IMR-90 (cell line): ENCODE measurements at regions not wholly inside any gene's neighbourhood (a gene's known extent, or its start where the extent isn't known, plus 50 kb on each side); places are given as distances from the start of the nearest gene placed in this dataset.

Experiments used
- ATAC-seq: fragments of 200-7000 bp; cut with Tn5 transposase; 2 replicates; pipeline ENCODE4 v1.9.1; 2020; ENCODE audit warnings: low read depth, mild to moderate bottlenecking, moderate library complexity
- BruUV-seq: library from RNA; stranded (reverse); fragments of 400-500 nt; replicated peaks from 2 replicates; lab custom pipeline; 2021; lab: Mats Ljungman, UMichigan
- CTCF ChIA-PET: fragments of 300-600 bp; formaldehyde crosslinking; extraction: SDS; loops from one replicate; lab custom pipeline; 2021; ENCODE audit warnings: antibody characterized with exemption; lab: Yijun Ruan, JAX
- POLR2A ChIA-PET: fragments of 300-600 bp; sonication (Branson Sonifier 250); formaldehyde crosslinking; loops from one replicate; lab custom pipeline; 2022; ENCODE audit warnings: antibody characterized with exemption; ENCODE audit not compliant: unreplicated experiment; lab: Charles Lee
- DNase-seq: peaks from one replicate; pipeline ENCODE4 v3.0.0; 2013
- H2AFZ ChIP-seq: replicated peaks from 2 replicates; pipeline ENCODE3; 2013; ENCODE audit warnings: low read length, mild to moderate bottlenecking; ENCODE audit not compliant: poor library complexity
- H2AK5ac ChIP-seq: 2 replicates; pipeline ENCODE4 v1.6.1; 2013; ENCODE audit warnings: low read depth, low read length, inconsistent platforms
- H2AK9ac ChIP-seq: replicated peaks from 2 replicates; pipeline ENCODE3; 2013; ENCODE audit warnings: mild to moderate bottlenecking, low read depth, low read length, moderate library complexity; ENCODE audit not compliant: poor library complexity
- H2BK120ac ChIP-seq: 2 replicates; pipeline ENCODE4 v1.6.1; 2013; ENCODE audit warnings: low read depth, low read length, inconsistent platforms
- H2BK15ac ChIP-seq: 3 replicates; pipeline ENCODE4 v1.6.1; 2013; ENCODE audit warnings: low read depth, low read length, inconsistent platforms
- H2BK20ac ChIP-seq: 2 replicates; pipeline ENCODE4 v1.6.1; 2013; ENCODE audit warnings: low read depth, mild to moderate bottlenecking, inconsistent platforms, low read length, moderate library complexity
- H2BK5ac ChIP-seq: 2 replicates; pipeline ENCODE4 v1.6.1; 2013; ENCODE audit warnings: mild to moderate bottlenecking, low read depth, low read length, inconsistent platforms; ENCODE audit not compliant: poor library complexity, severe bottlenecking
- H3K14ac ChIP-seq: replicated peaks from 2 replicates; pipeline ENCODE4 v1.6.1; 2013; ENCODE audit warnings: low read depth, low read length, inconsistent platforms
- H3K18ac ChIP-seq: 2 replicates; pipeline ENCODE4 v1.6.1; 2013; ENCODE audit warnings: low read depth, low read length, control low read depth
- H3K23ac ChIP-seq: 2 replicates; pipeline ENCODE4 v1.6.1; 2013; ENCODE audit warnings: low read depth, low read length, inconsistent platforms
- H3K27ac ChIP-seq: 2 replicates; pipeline ENCODE4 v1.5.1; 2013; ENCODE audit warnings: mild to moderate bottlenecking, control low read depth, low read length; ENCODE audit not compliant: insufficient read depth
- H3K27me3 ChIP-seq: 2 replicates; pipeline ENCODE4 v1.6.1; 2013; ENCODE audit warnings: low read length; ENCODE audit not compliant: control insufficient read depth, insufficient read depth
- H3K36me3 ChIP-seq: 2 replicates; pipeline ENCODE4 v1.6.1; 2013; ENCODE audit warnings: low read length, mixed read lengths; ENCODE audit not compliant: control insufficient read depth, insufficient read depth
- H3K4ac ChIP-seq: 2 replicates; pipeline ENCODE4 v1.6.1; 2013; ENCODE audit warnings: low read depth, low read length, inconsistent platforms
- H3K4me1 ChIP-seq: 2 replicates; pipeline ENCODE4 v1.6.1; 2013; ENCODE audit warnings: low read length, mixed read lengths; ENCODE audit not compliant: control insufficient read depth, insufficient read depth
- H3K4me2 ChIP-seq: 2 replicates; pipeline ENCODE4 v1.6.1; 2013; ENCODE audit warnings: low read depth, mild to moderate bottlenecking, control low read depth, low read length, moderate library complexity
- H3K4me3 ChIP-seq: 2 replicates; pipeline ENCODE4 v1.5.1; 2013; ENCODE audit warnings: low read depth, mild to moderate bottlenecking, control low read depth, low read length, moderate library complexity; ENCODE audit not compliant: insufficient read depth
- H3K56ac ChIP-seq: 2 replicates; pipeline ENCODE4 v1.6.1; 2013; ENCODE audit warnings: low read length, inconsistent platforms; ENCODE audit not compliant: insufficient read depth; ENCODE audit errors: extremely low read depth
- H3K79me1 ChIP-seq, 2 experiments: 2 replicates each; pipeline ENCODE4 v1.6.1; 2013; ENCODE audit warnings: low read length in 2 of 2, inconsistent platforms in 1 of 2, low read depth in 1 of 2
- H3K9ac ChIP-seq: 2 replicates; pipeline ENCODE4 v1.6.1; 2013; ENCODE audit warnings: low read depth, low read length, control low read depth
- H3K9me1 ChIP-seq: 2 replicates; pipeline ENCODE4 v1.6.1; 2013; ENCODE audit warnings: low read length, inconsistent platforms; ENCODE audit not compliant: insufficient read depth
- H3K9me3 ChIP-seq: 2 replicates; pipeline ENCODE4 v1.6.1; 2013; ENCODE audit warnings: low read length; ENCODE audit not compliant: control insufficient read depth, insufficient read depth
- H4K20me1 ChIP-seq: 2 replicates; pipeline ENCODE4 v1.6.1; 2013; ENCODE audit warnings: low read length, inconsistent platforms; ENCODE audit not compliant: insufficient read depth
- H4K5ac ChIP-seq: 2 replicates; pipeline ENCODE4 v1.6.1; 2013; ENCODE audit warnings: mild to moderate bottlenecking, low read depth, low read length, control low read depth
- H4K8ac ChIP-seq, 2 experiments: 2 replicates each; pipeline ENCODE4 v1.6.1; 2013; ENCODE audit warnings: low read depth in 2 of 2, low read length in 2 of 2, control low read depth in 1 of 2, inconsistent platforms in 1 of 2
- H4K91ac ChIP-seq: 2 replicates; pipeline ENCODE4 v1.6.1; 2013; ENCODE audit warnings: low read depth, low read length, inconsistent platforms; ENCODE audit not compliant: insufficient read depth
- BHLHE40 ChIP-seq: fragments of 150-350 bp; IDR thresholded peaks from 2 replicates; pipeline ENCODE4 v1.6.1; 2016; ENCODE audit warnings: mild to moderate bottlenecking, low read depth, low read length
- CEBPB ChIP-seq: IDR thresholded peaks from 2 replicates; pipeline ENCODE4 v1.6.1; 2012; ENCODE audit warnings: low read depth, low read length, improper control_type of control experiment
- CHD1 ChIP-seq: IDR thresholded peaks from 2 replicates; pipeline ENCODE4 v1.6.1; 2012; ENCODE audit warnings: low read depth, low read length, improper control_type of control experiment
- CTCF ChIP-seq: conservative IDR thresholded peaks from 2 replicates; pipeline ENCODE4 v1.5.1; 2012; ENCODE audit warnings: mild to moderate bottlenecking, low read depth, low read length, improper control_type of control experiment
- FOS ChIP-seq: fragments of 150-350 bp; IDR thresholded peaks from 2 replicates; pipeline ENCODE4 v1.6.1; 2016; ENCODE audit warnings: low read depth, low read length
- MAFK ChIP-seq: IDR thresholded peaks from 2 replicates; pipeline ENCODE4 v1.6.1; 2012; ENCODE audit warnings: low read depth, low read length, improper control_type of control experiment
- MAZ ChIP-seq: IDR thresholded peaks from 2 replicates; pipeline ENCODE4 v1.6.1; 2012; ENCODE audit warnings: low read depth, mild to moderate bottlenecking, low read length, improper control_type of control experiment, moderate library complexity, borderline replicate concordance
- MXI1 ChIP-seq: IDR thresholded peaks from 2 replicates; pipeline ENCODE4 v1.6.1; 2012; ENCODE audit warnings: low read depth, mild to moderate bottlenecking, low read length, moderate library complexity, borderline replicate concordance
- NFE2L2 ChIP-seq: fragments of 150-350 bp; IDR thresholded peaks from 2 replicates; pipeline ENCODE4 v1.6.1; 2016; ENCODE audit warnings: low read depth, mild to moderate bottlenecking, low read length
- POLR2A ChIP-seq: IDR thresholded peaks from 2 replicates; pipeline ENCODE4 v1.6.1; 2012; ENCODE audit warnings: mild to moderate bottlenecking, low read depth, low read length
- RAD21 ChIP-seq: IDR thresholded peaks from 2 replicates; pipeline ENCODE4 v1.6.1; 2012; ENCODE audit warnings: low read length, improper control_type of control experiment
- RCOR1 ChIP-seq: IDR thresholded peaks from 2 replicates; pipeline ENCODE4 v1.6.1; 2012; ENCODE audit warnings: mild to moderate bottlenecking, low read length, improper control_type of control experiment; ENCODE audit not compliant: insufficient replicate concordance
- RFX5 ChIP-seq: IDR thresholded peaks from 2 replicates; pipeline ENCODE4 v1.8.0; 2012; ENCODE audit warnings: low read depth, mild to moderate bottlenecking, low read length, moderate library complexity
- SMC3 ChIP-seq: fragments of 150-350 bp; IDR thresholded peaks from 2 replicates; pipeline ENCODE4 v1.6.1; 2016; ENCODE audit warnings: low read depth, mild to moderate bottlenecking, antibody characterized with exemption, low read length, moderate library complexity
- USF2 ChIP-seq: fragments of 150-350 bp; IDR thresholded peaks from 2 replicates; pipeline ENCODE4 v1.6.1; 2017; ENCODE audit warnings: mild to moderate bottlenecking, antibody characterized with exemption, low read length, low read depth
- WGBS, 2 experiments: methylation state at CpG; one replicate each; pipeline versions ENCODE4 v1.1.5 to v1.1.7; 2013; ENCODE audit warnings: missing lambda C conversion rate in 2 of 2; ENCODE audit not compliant: insufficient read length in 1 of 2; ENCODE audit errors: extremely low coverage in 2 of 2; 5-methylcytosine and 5-hydroxymethylcytosine counted together
- dilution Hi-C: fragments of 300-500 bp; cut with HindIII; formaldehyde crosslinking; loops from one replicate; pipeline ENCODE4 v1.14.3; 2018; ENCODE audit warnings: low sequenced_read_pairs; ENCODE audit not compliant: unreplicated experiment
- in situ Hi-C: fragments of 300-500 bp; cut with MboI; formaldehyde crosslinking; loops from 3 replicates; pipeline ENCODE4 v1.14.3; 2019; ENCODE audit warnings: low sequenced_read_pairs, inconsistent platforms, mixed read lengths
- intact Hi-C: fragments of 100-400 bp; cut with micrococcal nuclease; formaldehyde crosslinking; loops from 2 replicates; pipeline ENCODE4 v1.10.0; 2022
- TF ChIP-seq, protein P1 (sequence below): fragments of 150-350 bp; IDR thresholded peaks from 2 replicates; pipeline ENCODE4 v1.6.1; 2016; ENCODE audit warnings: low read depth, mild to moderate bottlenecking, low read length, moderate library complexity, borderline replicate concordance

DNA sequence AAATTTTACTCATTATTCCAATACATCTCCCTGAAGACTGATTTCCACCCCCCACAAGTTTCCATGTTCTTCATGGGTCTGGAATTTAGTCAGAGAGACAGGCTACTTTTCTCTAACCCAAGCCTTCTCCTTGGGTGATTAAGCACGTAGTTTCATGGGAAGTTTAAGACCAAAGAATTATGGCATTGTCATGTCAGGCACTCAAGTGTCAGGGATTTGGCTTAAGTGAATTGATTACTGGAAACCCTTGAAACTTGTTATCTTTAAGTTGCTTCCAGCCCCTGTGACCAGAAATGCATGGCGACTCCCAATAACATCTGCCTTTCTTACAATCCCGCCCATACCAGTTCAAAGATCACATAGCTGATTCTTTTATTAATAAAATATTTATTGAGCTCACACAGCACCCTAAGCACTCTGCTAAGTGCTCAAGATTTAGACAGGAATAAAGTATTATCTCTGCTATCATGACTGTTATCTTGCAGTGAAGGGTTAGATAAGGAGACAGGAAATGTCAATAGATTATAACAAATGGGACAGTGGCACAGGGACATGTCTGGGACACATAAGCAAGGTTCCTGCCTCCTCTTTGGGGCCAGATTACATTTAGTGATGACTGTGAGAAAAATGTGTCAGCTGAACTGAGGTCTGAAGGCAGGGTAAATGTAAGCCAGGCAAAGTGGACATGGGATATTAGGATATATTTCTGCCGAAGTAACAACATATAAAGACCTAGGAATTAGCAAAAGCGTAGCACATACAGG is 241.2 kb upstream of the TNC start:
- Histone ChIP-seq H3K9me1 (no peaks in the 10 kb centered on the region), H3K9ac (no peak overlapping the region), H3K4me2 (no peak overlapping the region), H2BK15ac (0 out of 3 replicates have a peak overlapping the region, but pooled peaks have one; percentile 52), H2BK120ac (no peak overlapping the region), H3K9me3 (no peaks in the 10 kb centered on the region), H2AFZ (no peak overlapping the region), H3K4ac (no peak overlapping the region), H2AK9ac (no peak overlapping the region), H3K36me3 (no peaks in the 10 kb centered on the region), H3K27ac (no peak overlapping the region), H3K23ac (no peak overlapping the region), H3K4me1 (peaks cover 2% of the 10 kb centered on the region), H3K18ac (peak overlapping the region; percentile 77), H4K91ac (no peak overlapping the region), H2BK20ac (peak overlapping the region; percentile 3; the same call in 1 of the 2 replicates), H3K56ac (no peak overlapping the region), H3K79me1 (no peaks in the 10 kb centered on the region), H3K27me3 (no peaks in the 10 kb centered on the region; the same call in 1 of the 2 replicates), H3K14ac (no peak overlapping the region), H2AK5ac (no peak overlapping the region), H4K8ac (no peak overlapping the region), H4K20me1 (no peaks in the 10 kb centered on the region), H3K4me3 (no peak overlapping the region), H2BK5ac (no peak overlapping the region), H4K5ac (no peak overlapping the region)
- DNase-seq: no peak
- ChIA-PET POLR2A (no interaction called here), CTCF (no interaction called here)
- TF ChIP-seq RAD21 (no peak), MAZ (no peak), FOS (no peak), CHD1 (no peak), MXI1 (no peak), MAFK (no peak), CTCF (no peak), SMC3 (no peak), RFX5 (no peak), NFE2L2 (no peak), POLR2A (no peak), CEBPB (no peak), RCOR1 (no peak), USF2 (no peak), BHLHE40 (no peak)
- TF ChIP-seq, protein P1, sequence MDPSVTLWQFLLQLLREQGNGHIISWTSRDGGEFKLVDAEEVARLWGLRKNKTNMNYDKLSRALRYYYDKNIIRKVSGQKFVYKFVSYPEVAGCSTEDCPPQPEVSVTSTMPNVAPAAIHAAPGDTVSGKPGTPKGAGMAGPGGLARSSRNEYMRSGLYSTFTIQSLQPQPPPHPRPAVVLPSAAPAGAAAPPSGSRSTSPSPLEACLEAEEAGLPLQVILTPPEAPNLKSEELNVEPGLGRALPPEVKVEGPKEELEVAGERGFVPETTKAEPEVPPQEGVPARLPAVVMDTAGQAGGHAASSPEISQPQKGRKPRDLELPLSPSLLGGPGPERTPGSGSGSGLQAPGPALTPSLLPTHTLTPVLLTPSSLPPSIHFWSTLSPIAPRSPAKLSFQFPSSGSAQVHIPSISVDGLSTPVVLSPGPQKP: no peak
- in situ Hi-C loops (no loop called here), intact Hi-C loops (no loop called here), dilution Hi-C loops (no loop called here)
- ATAC-seq: no peak
- no CpG with 5 or more reads among the region's 5 CpGs for WGBS, 2 experiments
- BruUV-seq: no TSS peak
